ENCODE measurements at regions not wholly inside any gene's neighbourhood (a gene's known extent, or its start where the extent isn't known, plus 50 kb on each side); places are given as distances from the start of the nearest gene placed in this dataset.

DNA sequence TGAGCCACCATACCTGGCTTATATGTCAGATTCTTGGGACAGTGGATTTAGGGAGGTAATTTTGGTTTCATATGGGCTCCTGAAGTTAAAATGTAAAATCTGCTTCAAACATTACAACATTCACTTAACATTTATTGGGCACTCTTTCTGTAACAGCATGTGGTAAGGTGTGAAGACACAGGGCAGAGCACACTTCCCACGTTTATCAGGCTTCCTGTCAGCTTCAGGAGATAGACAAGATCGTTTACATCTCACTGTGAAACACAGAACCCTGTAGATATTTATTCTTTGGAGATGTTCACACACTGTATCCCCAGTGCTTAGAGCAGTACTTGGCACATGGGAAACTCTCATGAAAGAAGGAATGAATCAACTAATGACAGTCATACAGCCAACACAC, 426.0 kb upstream of the RARB start:
- DNase-seq (ENCODE audit: low spot score): no peak

DNA sequence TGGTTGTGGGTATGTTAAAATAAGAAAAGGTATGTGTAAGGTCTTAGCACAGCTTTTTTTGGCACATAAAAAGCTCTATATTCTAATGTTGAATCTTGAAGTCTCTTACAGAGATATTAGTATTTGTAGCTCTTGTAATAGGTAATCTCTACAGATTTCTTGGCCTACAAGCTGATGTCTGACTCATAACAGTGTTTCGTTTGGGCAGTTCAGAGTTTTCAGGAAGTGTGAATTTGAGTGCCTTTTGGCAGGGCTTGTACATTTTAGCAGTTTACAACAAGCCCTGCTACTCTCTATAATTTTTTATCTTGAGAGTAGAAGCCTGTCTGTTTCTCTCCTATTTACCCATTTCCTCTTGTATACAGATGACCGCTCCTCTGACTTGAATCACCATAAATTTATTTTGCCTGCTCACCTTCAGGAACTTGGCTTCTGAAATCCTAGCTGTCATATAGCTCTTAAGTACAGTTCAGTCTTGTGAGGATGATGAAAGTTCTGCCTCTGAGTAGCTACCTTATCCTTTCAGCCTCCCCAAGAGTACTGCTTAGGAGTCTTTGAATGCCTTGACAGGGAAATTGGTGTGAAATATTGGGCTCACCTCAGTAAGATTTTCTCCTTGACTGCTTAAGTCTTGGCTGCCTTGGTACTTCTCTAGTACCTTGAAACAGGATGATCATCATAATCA, 419.9 kb upstream of the RARB start:
- DNase-seq (ENCODE audit: low spot score): no peak

DNA sequence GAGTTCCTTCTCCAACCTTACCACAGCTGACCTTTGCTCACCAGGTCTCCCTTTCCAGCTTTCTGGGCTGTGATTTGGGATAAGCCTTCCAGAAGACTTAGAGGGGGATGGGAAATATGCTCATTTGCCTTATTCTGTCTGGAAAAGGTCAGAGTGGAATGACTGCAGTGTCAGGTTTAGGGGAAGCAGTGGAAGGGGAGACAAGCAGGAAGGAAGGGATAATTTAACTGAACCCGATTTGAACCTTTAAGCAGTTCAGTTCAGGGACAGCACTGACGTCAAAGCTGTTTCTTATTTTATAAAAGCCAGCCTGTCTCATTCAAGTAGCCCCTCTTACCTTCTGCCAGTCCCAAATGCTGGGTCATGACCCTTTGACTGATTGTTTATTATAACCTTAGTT, 418.4 kb upstream of the RARB start:
- no peak for DNase-seq (ENCODE audit: low spot score)

DNA sequence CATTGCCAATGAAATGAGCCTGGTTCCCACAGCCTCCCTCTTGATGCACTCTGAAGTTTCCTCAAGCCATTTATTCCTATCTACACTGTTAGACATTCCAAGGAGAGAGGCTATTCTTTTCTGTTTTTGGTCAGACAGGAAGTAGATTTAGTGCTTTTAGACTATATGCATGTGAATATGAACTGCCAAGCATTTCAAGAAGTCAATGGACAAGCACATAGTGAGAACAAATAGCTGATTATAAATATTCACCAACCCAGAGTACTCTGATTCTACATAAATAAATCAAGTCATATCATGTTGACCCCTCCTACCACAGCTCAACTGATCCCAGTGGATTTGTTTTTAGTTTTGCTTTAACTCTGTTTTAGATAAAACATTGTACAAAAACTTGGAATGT, 412.5 kb upstream of the RARB start:
- DNase-seq (ENCODE audit: low spot score): no peak

DNA sequence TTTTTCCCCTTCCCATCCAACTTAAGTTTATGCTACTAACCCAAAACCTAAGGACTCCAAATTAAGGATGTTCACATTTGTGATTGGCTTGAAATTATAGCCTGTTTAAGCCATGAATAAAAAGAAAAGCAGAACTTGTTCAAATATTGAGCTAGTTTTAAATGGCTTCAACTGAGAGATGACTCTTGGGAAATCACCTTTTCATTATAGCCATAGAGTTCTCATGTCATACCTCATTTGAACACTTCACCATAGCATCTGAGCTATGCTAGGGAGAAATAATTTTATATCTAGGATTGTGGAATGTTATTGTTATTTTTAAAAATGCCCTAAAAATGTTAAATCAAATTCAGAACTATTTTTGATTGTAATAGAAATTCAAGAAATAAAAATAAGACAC, 409.2 kb upstream of the RARB start:
- no peak for DNase-seq (ENCODE audit: low spot score)

DNA sequence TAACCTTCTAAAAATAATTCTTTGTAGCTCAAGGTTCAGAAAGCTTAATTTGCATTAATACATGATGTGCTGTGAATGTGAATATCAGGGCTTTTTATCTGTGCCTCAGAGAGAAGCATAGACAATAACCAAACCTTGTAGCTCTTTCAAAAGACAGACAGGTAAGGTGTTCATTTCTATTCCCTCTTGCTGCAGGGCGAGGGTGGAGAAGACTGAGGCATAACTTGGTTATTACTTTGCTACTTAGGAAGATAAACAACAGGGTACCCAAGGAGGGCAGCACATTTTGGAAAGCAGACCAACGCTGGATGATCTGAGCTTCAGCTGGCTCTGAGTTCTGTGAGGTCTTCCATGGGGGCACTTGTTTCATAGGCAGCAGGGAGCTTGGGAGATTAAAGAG, 408.6 kb upstream of the RARB start:
- no peak for DNase-seq (ENCODE audit: low spot score)

DNA sequence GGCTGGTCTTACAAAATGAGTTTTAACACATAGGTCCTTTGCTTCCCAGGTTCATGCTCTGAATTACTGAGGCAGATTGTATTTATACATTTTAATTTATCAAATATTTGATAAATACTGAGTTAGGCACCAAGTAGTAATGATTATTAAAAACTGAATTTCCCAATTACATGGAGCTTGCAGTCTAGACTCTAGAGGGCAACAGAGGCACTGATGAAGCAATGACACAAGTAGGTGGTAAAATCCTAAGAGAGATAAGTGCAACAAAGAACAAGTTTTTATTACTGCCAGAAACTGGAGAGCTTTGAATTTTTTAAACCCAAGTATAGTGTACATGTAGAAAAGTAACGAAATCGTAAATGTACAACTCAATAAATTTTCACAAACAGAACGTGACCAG, 406.2 kb upstream of the RARB start:
- peak; percentile 20 for DNase-seq (ENCODE audit: low spot score)

DNA sequence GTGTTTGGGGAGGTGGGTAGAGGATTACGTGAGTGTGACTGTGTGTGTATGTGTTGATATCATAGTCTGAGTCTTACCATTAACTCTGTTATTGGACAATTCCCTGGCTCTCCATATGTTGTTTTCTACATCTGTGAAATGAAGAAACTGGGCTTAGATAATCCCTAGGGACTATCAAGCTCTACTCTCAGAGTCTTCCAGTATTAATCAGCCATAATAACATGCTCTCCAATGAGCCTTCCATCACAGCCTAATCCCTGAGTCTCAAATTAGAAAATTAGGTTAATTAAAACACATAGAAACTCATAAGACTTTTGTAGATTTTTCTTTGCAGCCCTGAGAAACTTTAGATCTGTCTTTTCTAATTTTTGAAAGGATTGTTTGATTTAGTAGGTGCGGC, 404.2 kb upstream of the RARB start:
- no peak for DNase-seq (ENCODE audit: low spot score)

DNA sequence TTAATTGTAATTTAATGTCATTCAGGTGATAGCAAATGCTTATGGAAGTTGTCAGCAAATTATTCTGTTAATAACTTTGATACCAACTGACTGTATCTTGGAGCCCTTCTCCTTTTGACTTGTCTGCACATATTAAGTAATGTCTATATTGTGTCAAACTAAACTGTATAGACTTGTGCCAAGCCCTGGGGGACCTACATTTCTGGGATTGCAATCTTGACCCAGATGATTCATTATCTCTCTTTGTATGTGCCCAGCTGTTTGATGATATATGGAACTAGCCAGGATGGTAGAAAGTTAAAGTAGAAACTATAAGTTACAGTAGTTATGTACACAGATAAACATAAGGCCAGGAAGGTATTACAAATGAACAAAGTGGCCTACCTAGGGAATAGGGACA, 402.8 kb upstream of the RARB start:
- no peak for DNase-seq (ENCODE audit: low spot score)

DNA sequence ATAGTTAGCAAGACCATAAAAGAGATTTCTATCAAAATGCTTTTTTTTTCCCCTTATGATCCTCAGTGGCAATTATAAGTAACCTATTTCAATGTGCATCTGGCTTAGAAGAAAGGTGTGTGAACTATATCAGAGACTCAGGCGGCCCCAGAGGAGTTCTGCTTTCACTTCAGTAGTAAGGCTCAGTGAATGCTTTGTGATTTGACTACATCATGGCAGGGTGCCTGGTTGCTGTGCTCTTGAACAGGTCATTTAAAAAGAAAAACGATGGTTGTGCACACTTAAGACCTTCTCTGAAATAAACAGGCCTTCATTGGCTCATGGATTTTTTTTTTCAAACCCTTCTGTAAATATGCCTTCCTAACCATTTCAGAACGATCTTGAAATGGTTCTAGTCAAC, 400.4 kb upstream of the RARB start:
- DNase-seq (ENCODE audit: low spot score): no peak

DNA sequence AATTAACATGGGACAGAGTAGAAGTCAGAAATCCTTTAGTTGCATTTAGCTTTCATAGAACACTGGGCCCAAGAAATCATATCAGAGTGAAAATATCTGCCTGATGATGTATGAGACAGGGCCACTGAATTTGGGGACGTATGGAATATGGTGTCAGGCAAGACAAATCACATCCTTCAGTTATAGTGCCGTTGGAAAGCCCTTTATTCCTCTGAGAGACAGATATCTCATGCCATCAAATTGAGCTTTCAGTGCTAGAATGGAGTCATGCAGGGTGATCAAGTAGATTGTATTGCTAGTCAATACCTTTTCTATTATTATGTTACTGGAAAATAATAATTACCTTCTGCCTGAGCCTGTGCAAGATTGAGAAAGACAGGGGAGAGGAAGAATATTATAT, 398.2 kb upstream of the RARB start:
- DNase-seq (ENCODE audit: low spot score): no peak

DNA sequence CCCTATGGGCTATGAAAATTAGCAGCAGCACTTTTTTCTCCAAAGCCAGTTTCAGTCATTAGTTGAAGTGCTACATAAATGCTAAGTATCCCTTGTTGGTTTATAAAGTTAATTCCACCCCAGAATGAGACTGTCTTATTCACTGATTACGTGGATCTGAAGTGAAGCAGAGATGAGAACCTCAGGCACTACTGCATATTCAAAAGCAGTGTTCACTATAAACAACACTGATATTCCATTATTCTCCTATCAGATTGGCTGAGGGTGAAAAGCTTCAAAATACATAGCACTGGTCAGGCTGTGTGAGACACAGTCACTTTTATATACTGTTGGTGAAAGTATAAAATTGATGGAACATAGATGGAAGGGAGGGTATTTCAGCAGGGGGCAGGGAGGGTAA, 395.7 kb upstream of the RARB start:
- no peak for DNase-seq (ENCODE audit: low spot score)

DNA sequence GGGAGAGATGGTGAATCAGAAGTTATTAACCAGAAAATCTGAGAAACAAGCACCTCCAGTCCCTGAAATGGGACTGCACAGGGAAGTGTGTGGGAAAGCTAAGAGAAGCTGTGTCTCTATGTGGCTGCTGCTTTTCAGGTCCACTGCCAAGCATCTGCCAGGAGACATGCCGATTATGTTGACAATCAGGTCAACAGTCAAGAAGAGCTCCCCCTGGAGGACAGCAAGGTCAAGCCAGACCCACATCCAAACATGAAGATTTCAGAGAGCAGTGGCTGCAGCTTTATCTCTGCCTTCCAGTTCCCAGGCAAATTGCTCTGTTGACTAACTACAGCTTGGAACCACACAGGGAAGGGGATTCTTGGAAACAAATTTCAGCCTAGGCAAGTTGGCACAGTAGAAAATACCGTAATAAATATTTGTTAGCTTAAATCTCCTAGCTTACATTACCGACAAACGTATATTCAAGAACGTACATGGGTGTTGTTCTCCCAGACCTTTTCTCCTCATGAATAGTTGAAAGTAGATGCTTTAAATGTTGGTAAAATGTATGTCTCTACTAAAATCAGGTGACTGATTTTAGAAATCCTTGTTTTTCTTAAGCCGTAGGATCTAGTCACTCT, 394.5 kb upstream of the RARB start:
- DNase-seq (ENCODE audit: low spot score): peak; percentile 64

DNA sequence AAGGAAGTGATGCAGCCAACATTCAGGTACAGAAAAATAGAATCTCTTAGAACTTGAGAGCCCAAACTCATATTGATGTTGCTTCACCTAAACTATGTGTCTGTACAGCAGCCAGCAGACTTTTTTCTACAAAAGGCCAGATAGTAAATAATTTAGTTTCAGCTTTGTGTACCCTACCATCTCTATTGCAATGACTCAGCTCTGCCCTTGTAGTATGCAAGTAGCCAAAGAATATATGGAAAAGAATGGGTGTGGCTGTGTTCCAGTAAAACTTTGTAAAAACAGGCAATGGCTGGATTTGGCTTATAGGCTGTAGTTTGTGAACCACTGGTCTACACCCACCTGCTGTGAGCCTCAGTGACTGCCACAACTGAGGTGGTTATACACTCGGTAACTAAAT, 392.5 kb upstream of the RARB start:
- DNase-seq (ENCODE audit: low spot score): no peak

DNA sequence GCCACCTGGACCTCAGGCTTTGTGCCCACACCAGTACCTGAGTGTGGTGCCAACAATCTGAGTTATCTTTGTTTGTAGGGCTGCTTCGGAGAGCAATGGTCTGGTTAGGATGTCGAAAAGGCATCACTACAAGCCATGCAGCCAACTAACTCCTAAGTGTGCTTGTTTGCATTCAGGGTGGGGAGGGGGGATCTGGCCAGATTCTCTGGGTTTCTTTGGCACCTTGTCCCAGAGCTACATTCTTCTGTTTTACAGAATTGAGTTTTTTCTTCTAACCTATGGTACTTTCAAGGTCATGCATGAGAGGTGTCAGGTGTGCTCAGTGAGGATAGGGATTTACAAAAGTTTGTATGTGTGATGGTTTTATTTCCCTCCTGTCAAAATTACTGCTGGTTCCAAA, 391.4 kb upstream of the RARB start:
- no peak for DNase-seq (ENCODE audit: low spot score)

DNA sequence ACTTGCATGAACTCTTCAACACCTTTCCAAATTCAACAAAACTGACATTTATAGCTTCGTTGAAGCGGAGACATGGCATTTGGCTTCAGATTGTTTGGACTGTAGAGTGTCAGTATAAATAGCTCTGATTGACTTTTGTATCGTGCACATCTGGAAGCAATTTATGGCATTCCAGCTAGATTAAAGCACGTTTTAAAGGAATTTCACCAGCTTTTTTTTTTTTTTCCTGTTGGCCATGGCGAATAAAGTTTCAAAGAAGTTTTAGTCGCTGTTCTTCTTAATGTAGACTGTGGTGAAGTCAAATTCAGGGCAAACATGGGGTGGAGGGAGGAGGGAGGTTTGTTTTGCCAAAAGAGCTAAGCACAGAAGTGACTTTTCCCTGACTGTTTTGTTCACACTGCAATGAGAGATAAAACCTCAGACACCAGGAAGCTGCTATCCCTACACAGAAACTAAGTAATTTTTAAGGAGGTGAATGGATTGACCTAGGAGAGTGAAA, 391.0 kb upstream of the RARB start:
- DNase-seq (ENCODE audit: low spot score): no peak

DNA sequence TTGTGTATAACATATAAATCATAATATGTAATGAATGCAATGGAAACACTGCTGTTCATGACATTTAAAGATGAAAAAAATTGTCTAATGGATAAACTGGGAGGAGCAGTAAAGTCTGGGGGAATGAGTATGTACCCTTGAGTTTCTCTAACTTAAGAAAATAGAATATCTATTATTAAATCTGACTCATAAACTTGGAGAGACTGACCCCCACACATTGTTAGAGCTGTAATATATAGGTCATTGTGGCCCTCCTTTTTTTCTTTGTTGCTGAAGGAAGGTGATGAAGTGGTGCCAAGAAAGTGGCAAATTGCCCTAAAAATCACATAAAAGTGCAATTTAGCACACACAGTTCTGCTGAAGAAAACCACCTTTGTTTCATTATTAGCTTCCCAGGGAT, 389.8 kb upstream of the RARB start:
- no peak for DNase-seq (ENCODE audit: low spot score)

DNA sequence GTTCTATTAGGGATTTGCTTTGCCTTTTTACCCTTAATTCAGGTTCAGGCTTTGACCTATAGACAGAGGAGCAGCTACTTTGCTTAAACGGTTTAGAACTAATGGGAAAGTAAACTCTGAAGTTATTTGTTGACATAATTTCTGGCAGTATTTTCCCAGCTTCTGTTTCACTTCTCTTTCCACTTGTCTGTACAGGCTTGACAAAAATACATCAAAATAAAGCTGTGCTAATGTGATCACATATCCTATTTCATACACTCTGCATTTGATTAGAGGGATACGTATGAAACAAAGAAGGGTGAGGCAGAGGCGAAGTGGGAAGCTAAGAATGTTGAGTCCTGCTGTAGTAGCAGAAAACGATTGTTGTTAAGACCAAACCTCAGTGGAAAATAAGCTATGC, 389.1 kb upstream of the RARB start:
- no peak for DNase-seq (ENCODE audit: low spot score)

DNA sequence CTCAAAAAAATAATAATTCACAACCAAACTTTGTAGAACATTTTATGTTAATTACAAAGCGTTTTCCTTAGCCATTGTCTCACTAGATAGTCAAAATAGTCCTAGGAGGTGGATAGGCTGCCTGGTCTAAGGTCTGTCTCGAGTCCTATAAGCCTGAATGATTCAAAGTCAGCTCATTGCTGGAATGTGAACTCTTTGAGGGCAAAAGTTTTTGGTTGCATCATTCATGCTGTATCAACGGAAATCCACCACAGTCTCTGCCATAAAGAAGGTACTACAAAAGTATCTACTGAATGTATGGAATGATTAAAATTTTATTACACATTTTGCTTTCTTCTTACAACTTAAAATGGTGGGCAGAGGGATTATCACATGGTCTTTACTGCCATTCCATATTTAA, 387.3 kb upstream of the RARB start:
- no peak for DNase-seq (ENCODE audit: low spot score)

DNA sequence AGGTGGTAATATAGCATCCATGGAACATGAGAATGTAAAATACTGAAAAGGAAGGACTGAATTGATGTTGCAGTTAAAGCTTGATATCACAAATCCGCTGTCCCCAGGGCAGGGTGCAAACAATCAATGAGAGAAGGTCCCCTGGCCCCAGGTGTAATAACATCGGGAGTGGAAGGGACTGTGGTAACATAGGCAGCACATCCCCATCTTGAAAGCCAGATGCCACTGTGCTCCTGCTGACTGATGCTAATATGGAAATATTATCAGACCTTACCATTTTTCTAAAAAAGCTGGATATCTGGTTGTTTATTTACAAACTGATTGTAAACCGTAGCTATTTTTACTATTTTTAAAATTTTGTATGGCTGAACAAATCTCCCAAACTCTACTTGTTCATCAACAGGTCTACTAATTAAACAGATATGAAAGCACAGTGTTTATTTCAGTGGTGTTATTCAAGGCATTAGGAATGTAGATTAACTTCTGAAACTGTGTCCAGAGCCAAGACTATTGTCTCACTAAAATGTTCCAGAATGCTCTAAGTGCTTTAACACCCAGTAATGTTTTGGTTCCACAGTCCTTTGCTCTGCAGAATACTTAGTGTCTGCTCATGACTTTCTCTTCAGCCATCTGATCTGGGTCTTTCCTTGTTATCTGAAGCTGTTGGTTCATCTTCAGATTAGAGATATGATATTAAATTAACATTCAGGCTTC, 386.0 kb upstream of the RARB start:
- no peak for DNase-seq (ENCODE audit: low spot score)

DNA sequence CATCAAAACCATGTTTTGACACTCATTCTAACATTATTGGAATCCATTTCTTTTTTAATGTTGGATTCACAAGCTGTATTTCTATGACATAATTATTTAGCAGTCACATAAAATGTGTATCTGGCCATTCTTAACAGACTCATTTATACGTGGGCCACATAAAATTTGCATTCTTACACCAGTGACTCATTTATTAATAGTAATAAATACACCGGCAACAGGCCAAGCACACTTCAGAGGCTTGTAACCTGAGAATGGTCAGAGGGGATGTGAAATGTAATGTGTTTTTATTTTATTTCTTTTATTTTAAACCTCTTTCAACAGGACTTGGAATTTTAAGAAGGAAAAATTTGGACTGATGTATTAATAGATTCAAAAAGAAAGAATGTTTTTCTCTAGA, 384.9 kb upstream of the RARB start:
- DNase-seq (ENCODE audit: low spot score): no peak

DNA sequence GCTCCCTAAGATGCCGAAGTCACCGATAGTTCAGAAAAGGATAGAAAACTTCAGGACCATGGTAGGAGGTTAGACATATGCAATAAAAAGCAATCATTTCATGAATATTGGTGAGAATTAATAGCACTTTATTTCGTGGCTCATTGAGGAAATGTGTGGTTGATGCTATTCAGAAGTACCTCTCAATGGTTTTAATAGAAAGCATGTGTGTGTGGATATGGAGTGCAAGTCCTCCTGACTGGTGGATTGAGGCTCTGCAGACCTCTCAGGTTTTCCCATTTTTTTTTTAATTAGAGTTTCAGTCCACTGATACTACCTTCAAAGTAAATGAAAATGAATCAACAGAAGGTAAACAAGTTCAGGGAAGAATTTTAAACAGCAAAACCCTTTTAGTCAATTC, 384.3 kb upstream of the RARB start:
- DNase-seq (ENCODE audit: low spot score): no peak
